ENCODE measurements at regions not wholly inside any gene's neighbourhood (a gene's known extent, or its start where the extent isn't known, plus 50 kb on each side); places are given as distances from the start of the nearest gene placed in this dataset.

DNA sequence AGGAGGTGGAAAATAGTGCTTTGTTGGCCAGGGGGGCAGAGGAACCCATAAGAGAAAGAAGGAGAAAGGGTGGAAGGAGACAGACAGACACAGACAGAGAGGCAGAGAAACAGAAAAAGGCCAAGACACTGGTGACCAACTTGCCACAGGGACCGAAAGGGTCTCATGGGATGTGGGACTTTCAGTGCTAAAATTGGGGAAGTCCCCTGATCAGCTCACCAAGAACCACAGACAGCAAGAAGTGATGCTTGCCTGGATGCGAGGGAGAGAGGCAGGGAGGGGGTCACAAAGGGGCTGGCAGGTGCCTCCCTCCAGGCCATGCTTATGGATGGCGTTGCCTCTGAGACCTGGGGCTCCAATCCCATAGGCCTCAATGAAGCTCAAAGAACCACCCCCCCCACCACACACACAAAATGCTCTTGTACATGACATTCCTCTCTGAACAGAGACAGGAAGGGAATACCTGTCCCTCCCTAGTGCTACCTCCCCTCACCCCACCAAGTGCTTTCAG lies 413.4 kb downstream of the MN1 start:
- no peak for DNase-seq (ENCODE audit: low spot score)

DNA sequence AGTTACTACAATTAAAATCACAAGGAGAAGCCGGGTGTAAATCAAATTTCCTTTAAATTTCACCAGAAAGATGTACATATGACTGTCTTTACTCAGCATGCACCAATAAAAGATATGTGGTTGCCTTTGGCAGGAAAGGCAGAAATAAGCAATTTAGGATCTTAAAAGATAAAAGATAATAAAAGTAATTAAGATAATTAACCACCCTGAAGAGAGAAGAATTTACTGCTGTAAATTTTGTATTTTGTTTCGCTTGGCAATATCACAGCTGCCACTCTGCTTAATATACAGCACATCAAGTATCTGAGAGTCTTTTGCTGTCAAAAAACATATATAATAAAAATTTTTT lies 411.9 kb downstream of the MN1 start:
- Histone ChIP-seq H3K27ac (no peak overlapping the region), H3K36me3 (no peaks in the 10 kb centered on the region), H3K4me1 (replicated peaks) (no peaks in the 10 kb centered on the region), H3K9me3 (no peaks in the 10 kb centered on the region), H3K4me3 (no peak overlapping the region), H3K27me3 (replicated peaks; ENCODE audit: insufficient read depth) (no peaks in the 10 kb centered on the region)
- 76% methylated on average over 2 of the region's 2 CpGs for WGBS
- DNase-seq (ENCODE audit: low spot score): no peak
- TF ChIP-seq POLR2AphosphoS5 (IDR thresholded peaks at IDR 0.05) (no peak), POLR2A (IDR thresholded peaks at IDR 0.05) (no peak)
- TF ChIP-seq, protein P1, sequence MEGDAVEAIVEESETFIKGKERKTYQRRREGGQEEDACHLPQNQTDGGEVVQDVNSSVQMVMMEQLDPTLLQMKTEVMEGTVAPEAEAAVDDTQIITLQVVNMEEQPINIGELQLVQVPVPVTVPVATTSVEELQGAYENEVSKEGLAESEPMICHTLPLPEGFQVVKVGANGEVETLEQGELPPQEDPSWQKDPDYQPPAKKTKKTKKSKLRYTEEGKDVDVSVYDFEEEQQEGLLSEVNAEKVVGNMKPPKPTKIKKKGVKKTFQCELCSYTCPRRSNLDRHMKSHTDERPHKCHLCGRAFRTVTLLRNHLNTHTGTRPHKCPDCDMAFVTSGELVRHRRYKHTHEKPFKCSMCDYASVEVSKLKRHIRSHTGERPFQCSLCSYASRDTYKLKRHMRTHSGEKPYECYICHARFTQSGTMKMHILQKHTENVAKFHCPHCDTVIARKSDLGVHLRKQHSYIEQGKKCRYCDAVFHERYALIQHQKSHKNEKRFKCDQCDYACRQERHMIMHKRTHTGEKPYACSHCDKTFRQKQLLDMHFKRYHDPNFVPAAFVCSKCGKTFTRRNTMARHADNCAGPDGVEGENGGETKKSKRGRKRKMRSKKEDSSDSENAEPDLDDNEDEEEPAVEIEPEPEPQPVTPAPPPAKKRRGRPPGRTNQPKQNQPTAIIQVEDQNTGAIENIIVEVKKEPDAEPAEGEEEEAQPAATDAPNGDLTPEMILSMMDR (IDR thresholded peaks at IDR 0.05): no peak
- intact Hi-C loops (cut with DNase I): no loop called here

More for the DNA sequence above, 413.4 kb downstream of the MN1 start:
- H3K4me1 ChIP-seq (replicated peaks): no peaks in the 10 kb centered on the region
- H3K36me3 ChIP-seq: no peaks in the 10 kb centered on the region
- H3K9me3 ChIP-seq: no peaks in the 10 kb centered on the region
- H3K27me3 ChIP-seq (replicated peaks; ENCODE audit: insufficient read depth): no peaks in the 10 kb centered on the region
- H3K4me3 ChIP-seq: no peak overlapping the region
- intact Hi-C loops (cut with DNase I): no loop called here
- 98% methylated on average over 3 of the region's 3 CpGs for WGBS
- no peak for TF ChIP-seq POLR2A (IDR thresholded peaks at IDR 0.05)
- no peak for TF ChIP-seq POLR2AphosphoS5 (IDR thresholded peaks at IDR 0.05)
- TF ChIP-seq, protein P1 (IDR thresholded peaks at IDR 0.05): no peak
- H3K27ac ChIP-seq: no peak overlapping the region

DNA sequence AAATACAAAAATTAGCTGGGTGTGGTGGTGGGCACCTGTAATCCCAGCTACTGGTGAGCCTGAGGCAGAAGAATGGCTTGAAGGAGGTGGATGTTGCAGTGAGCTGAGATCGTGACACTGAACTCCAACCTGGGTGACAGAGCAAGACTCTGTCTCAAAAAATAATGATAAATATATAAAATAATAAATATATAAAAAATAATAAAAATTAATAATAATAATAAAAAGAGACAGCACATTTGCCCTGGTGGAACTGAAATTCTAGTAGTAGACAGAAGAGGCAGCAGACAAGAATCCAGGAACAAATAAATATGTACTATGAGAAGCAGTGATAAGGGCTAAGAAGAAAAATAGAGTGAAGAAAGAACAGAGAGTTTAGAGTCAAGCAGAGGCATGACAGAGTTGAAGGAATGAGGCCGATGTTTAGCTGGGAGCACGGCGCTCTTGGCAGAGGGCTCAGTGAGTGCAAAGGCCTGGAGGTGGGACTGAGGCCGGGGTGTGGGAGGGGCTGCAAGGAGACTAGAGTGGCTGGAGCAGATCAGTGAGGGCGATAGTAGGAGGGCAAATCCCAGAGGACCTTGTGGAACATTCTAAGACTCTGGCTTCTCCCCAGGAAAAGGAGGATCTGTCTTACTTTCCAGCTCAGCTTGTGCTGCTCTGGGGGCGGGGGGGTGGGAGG lies 410.3 kb downstream of the MN1 start:
- no peak overlapping the region for H3K4me3 ChIP-seq
- no peak for DNase-seq (ENCODE audit: low spot score)
- no peak overlapping the region for H3K27ac ChIP-seq

DNA sequence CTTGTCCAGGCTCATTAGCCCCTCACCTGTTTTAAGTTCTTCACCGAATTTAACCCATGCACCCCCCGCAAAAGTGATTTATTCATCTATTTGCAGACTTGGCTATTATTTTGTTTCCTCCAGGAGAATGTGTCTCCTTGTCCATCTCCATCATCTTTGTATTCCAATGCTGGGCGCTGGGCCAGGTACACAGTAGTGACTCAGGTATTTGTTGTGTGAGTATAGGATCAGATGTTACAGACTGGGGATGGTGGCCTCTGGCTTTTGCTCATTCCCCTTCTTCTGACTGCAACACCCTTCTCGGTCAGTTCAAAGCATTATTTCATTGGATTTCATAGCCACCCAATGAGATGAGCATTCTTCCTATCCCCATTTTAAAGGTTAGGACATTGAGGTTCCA lies 408.2 kb downstream of the MN1 start:
- DNase-seq (ENCODE audit: low spot score): no peak
- Histone ChIP-seq H3K9me3 (no peaks in the 10 kb centered on the region), H3K27ac (no peak overlapping the region), H3K4me3 (no peak overlapping the region), H3K27me3 (replicated peaks; ENCODE audit: insufficient read depth) (no peaks in the 10 kb centered on the region), H3K36me3 (no peaks in the 10 kb centered on the region), H3K4me1 (replicated peaks) (no peaks in the 10 kb centered on the region)
- intact Hi-C loops (cut with DNase I): no loop called here
- 68% methylated on average over 4 of the region's 4 CpGs for WGBS
- no peak for TF ChIP-seq POLR2AphosphoS5 (IDR thresholded peaks at IDR 0.05)
- TF ChIP-seq, protein P1 (IDR thresholded peaks at IDR 0.05): no peak
- TF ChIP-seq POLR2A (IDR thresholded peaks at IDR 0.05): no peak

More for the DNA sequence above, 410.3 kb downstream of the MN1 start:
- Histone ChIP-seq H3K27me3 (replicated peaks; ENCODE audit: insufficient read depth) (no peaks in the 10 kb centered on the region), H3K9me3 (no peaks in the 10 kb centered on the region), H3K36me3 (no peaks in the 10 kb centered on the region), H3K4me1 (replicated peaks) (no peaks in the 10 kb centered on the region)
- intact Hi-C loops (cut with DNase I): no loop called here
- no peak for TF ChIP-seq POLR2AphosphoS5 (IDR thresholded peaks at IDR 0.05)
- WGBS: 24% methylated on average over 7 of the region's 7 CpGs

DNA sequence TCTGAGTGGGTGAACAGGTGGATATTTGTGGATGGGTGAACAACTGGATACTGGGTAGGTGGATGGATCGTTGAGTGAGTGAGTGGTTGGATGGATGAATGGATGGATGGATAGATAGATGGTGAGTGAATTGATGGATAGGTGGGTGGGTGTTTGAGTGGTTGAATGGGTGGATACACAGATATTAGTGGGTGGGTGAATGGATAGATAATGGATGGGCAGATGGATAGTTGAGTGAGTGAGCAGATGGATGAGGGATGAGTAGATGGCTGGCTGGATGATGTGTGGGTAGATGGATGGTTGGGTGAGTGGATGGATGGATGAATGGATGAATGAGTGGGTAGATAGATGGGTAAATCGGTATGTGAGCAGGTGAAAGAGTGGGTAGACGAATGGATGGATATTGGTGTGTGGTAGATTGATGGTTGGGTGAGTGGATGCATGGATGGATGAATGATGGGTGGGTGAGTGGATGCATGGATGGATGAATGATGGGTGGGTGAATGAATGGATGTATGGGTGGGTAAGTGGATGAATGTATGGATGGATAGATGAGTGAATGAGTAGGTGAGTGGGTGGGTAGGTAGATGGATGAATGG lies 406.7 kb downstream of the MN1 start:
- 91% methylated on average over 3 of the region's 3 CpGs for WGBS
- H3K9me3 ChIP-seq: no peaks in the 10 kb centered on the region
- no peaks in the 10 kb centered on the region for H3K4me1 ChIP-seq (replicated peaks)
- H3K4me3 ChIP-seq: no peak overlapping the region
- TF ChIP-seq, protein P1 (IDR thresholded peaks at IDR 0.05): no peak
- TF ChIP-seq POLR2A (IDR thresholded peaks at IDR 0.05) (no peak), POLR2AphosphoS5 (IDR thresholded peaks at IDR 0.05) (no peak)
- no peak for DNase-seq (ENCODE audit: low spot score)
- intact Hi-C loops (cut with DNase I): no loop called here
- H3K36me3 ChIP-seq: no peaks in the 10 kb centered on the region
- H3K27me3 ChIP-seq (replicated peaks; ENCODE audit: insufficient read depth): no peaks in the 10 kb centered on the region
- H3K27ac ChIP-seq: no peak overlapping the region

Measured in prostate gland (tissue), 2 donors.